K562 (cell line): ENCODE measurements at regions not wholly inside any gene's neighbourhood (a gene's known extent, or its start where the extent isn't known, plus 50 kb on each side); places are given as distances from the start of the nearest gene placed in this dataset.

Experiments used
- ATAC-seq: fragments of 200-7000 bp; cut with Tn5 transposase; 3 replicates; pipeline ENCODE4 v1.9.1; 2020; ENCODE audit warnings: moderate library complexity
- BruUV-seq: library from RNA; stranded (reverse); fragments of 400-500 nt; replicated peaks from 2 replicates; lab custom pipeline; 2021; lab: Mats Ljungman, UMichigan
- CTCF ChIA-PET: fragments of 300-600 bp; formaldehyde crosslinking; extraction: SDS; loops from one replicate; lab custom pipeline; 2021; ENCODE audit warnings: low intra/inter-chr PET ratio; lab: Yijun Ruan, JAX
- POLR2A ChIA-PET: fragments of 300-600, 350-650 bp; sonication (Branson Sonifier 250); formaldehyde crosslinking; extraction: SDS; loops from one replicate; lab custom pipeline; 2021; ENCODE audit warnings: antibody characterized with exemption, inconsistent platforms; lab: Yijun Ruan, JAX
- DNase-seq, 4 experiments: peaks; one replicate each; pipeline versions ENCODE4 v3.0.0 to v3.0.0-alpha.2; 2011 to 2018; ENCODE audit warnings: low spot score in 3 of 4, mixed read lengths in 3 of 4; ENCODE audit errors: extremely low read depth in 1 of 4
- FAIRE-seq: peaks from 2 replicates; lab custom pipeline; 2011; peaks lifted over from hg19 to GRCh38; lab: Jason Lieb, UNC
- H2AFZ ChIP-seq: 2 replicates; pipeline ENCODE4 v1.6.0; 2011; ENCODE audit warnings: low read depth, low read length, control low read depth, inconsistent platforms
- H3K27ac ChIP-seq: fragments of 200-600 bp; 3 replicates; pipeline ENCODE4 v1.8.0; 2011; ENCODE audit warnings: low read depth, mild to moderate bottlenecking, control low read depth, inconsistent platforms, low read length, moderate library complexity, mixed read lengths; ENCODE audit errors: extremely low read depth
- H3K27me3 ChIP-seq, 2 experiments: fragments of 300-600 bp in 1 of 2; 2 replicates in 1 of 2; 3 replicates in 1 of 2; pipeline versions ENCODE4 v1.6.0 to v1.8.0; 2011; ENCODE audit warnings: inconsistent platforms in 2 of 2, low read length in 2 of 2, mild to moderate bottlenecking in 1 of 2, mixed read lengths in 1 of 2, moderate library complexity in 1 of 2; ENCODE audit not compliant: control insufficient read depth in 2 of 2, insufficient read depth in 2 of 2
- H3K36me3 ChIP-seq: fragments of 300-600 bp; 3 replicates; pipeline ENCODE4 v1.8.0; 2011; ENCODE audit warnings: mild to moderate bottlenecking, low read length, inconsistent platforms; ENCODE audit not compliant: control insufficient read depth, insufficient read depth
- H3K4me1 ChIP-seq, 2 experiments: fragments of 200-600 bp in 1 of 2; replicated peaks in 1 of 2; 2 replicates in 1 of 2; 3 replicates in 1 of 2; pipeline versions ENCODE4 v1.5.1 to v1.8.0; 2011; ENCODE audit warnings: inconsistent platforms in 2 of 2, low read length in 2 of 2, mild to moderate bottlenecking in 1 of 2, mixed read lengths in 1 of 2, moderate library complexity in 1 of 2; ENCODE audit not compliant: control insufficient read depth in 2 of 2, insufficient read depth in 2 of 2
- H3K4me2 ChIP-seq: 2 replicates; pipeline ENCODE4 v1.6.1; 2011; ENCODE audit warnings: low read length, control low read depth, inconsistent platforms, mixed read lengths; ENCODE audit not compliant: insufficient read depth
- H3K4me3 ChIP-seq: fragments of 200-600 bp; sonication (generic), shearing (Covaris generic); 2 replicates; pipeline ENCODE4 v1.5.1; 2016; ENCODE audit warnings: control low read depth, inconsistent platforms
- H3K79me2 ChIP-seq: fragments of 200-600 bp; 3 replicates; pipeline ENCODE4 v1.8.0; 2011; ENCODE audit warnings: low read length, inconsistent platforms; ENCODE audit not compliant: control insufficient read depth, insufficient read depth
- H3K9ac ChIP-seq, 2 experiments: 2 replicates each; pipeline versions ENCODE4 v1.6.0 to v1.6.1; 2011; ENCODE audit warnings: low read depth in 2 of 2, low read length in 2 of 2, control low read depth in 1 of 2, inconsistent platforms in 1 of 2, mild to moderate bottlenecking in 1 of 2, mixed read lengths in 1 of 2; ENCODE audit not compliant: insufficient read depth in 1 of 2
- H3K9me1 ChIP-seq: one replicate; pipeline ENCODE4 v1.6.0; 2011; ENCODE audit warnings: inconsistent platforms, mild to moderate bottlenecking, low read length, moderate library complexity; ENCODE audit not compliant: control insufficient read depth, insufficient read depth
- H3K9me3 ChIP-seq: replicated peaks from 2 replicates; pipeline ENCODE4 v1.5.1; 2011; ENCODE audit warnings: low read depth, low read length, inconsistent platforms; ENCODE audit not compliant: control insufficient read depth, insufficient read depth
- H4K20me1 ChIP-seq: replicated peaks from 2 replicates; pipeline ENCODE4 v1.6.1; 2011; ENCODE audit warnings: low read length, inconsistent platforms, mixed read lengths; ENCODE audit not compliant: control insufficient read depth, insufficient read depth
- MGA ChIP-seq: fragments of 450-650 bp; IDR thresholded peaks from 2 replicates; pipeline ENCODE4 v1.6.1; 2016; ENCODE audit warnings: mild to moderate bottlenecking, moderate library complexity
- WGBS: fragments of 100-300 bp; shearing (Covaris generic); methylation state at CpG from one replicate; pipeline ENCODE4 v1.1.6; 2016; ENCODE audit warnings: low coverage, mixed read lengths; ENCODE audit not compliant: insufficient coverage; ENCODE audit errors: missing lambda C conversion rate; 5-methylcytosine and 5-hydroxymethylcytosine counted together
- in situ Hi-C: fragments of 300-500 bp; cut with MboI; formaldehyde crosslinking; loops from 4 replicates; pipeline ENCODE4 v1.15.0; 2018; ENCODE audit warnings: inconsistent platforms, mixed read lengths
- intact Hi-C: fragments of 100-400 bp; cut with micrococcal nuclease; formaldehyde crosslinking; loops from 2 replicates; pipeline ENCODE4 v1.14.2; 2022
- TF ChIP-seq, protein P1 (sequence below), 2 experiments: fragments of 200-800 bp in 1 of 2; sonication (Bioruptor generic) in 1 of 2; sonication (generic) in 1 of 2; formaldehyde crosslinking in 1 of 2; IDR thresholded peaks in 1 of 2; conservative IDR thresholded peaks in 1 of 2; 2 replicates each; pipeline versions ENCODE4 v1.5.0 to v1.6.1; 2016 to 2020; ENCODE audit warnings: missing compliant biosample characterization in 1 of 2, missing genetic modification characterization in 1 of 2, missing genetic modification reagents in 1 of 2

DNA sequence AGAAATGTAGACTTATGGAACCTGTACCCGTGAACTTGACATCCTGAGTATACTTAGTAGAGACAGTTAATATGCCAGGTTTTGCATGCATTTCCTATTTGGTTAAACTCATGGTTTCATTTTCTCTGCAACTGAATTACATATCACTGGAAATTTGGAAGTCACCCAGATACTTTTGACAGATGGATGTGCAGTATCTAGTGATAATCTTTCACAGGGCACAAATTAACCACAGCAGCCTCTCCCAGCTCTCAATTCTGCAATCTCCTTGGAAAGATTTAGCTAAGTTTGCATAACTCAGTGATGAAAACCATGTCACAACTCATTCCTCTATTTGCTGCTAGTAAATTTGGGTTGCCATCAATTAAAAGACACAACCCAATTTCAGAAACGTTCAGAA is 162.3 kb upstream of the TPM1 start:
- Histone ChIP-seq H3K27me3 (peaks cover 11 to 21% of the 10 kb centered on the region in 2 experiments; a peak in 4 of 5 replicates), H3K27ac (no peak overlapping the region), H4K20me1 (no peaks in the 10 kb centered on the region), H3K9me1 (no peaks in the 10 kb centered on the region), H2AFZ (no peak overlapping the region), H3K79me2 (no peaks in the 10 kb centered on the region), H3K4me1 (no peaks in the 10 kb centered on the region), H3K9ac (no peak overlapping the region), H3K36me3 (no peaks in the 10 kb centered on the region), H3K4me3 (no peak overlapping the region), H3K4me2 (no peak overlapping the region), H3K9me3 (no peaks in the 10 kb centered on the region)
- no peak for ATAC-seq
- WGBS: 0% methylated on average over 2 of the region's 2 CpGs
- intact Hi-C loops: no loop called here
- no peak for FAIRE-seq
- ChIA-PET POLR2A (interaction anchor here (0.6 kb wide), 1 partner anchor 73 kb away, joined by 3 read pairs; no protein-coding TSS in a partner anchor), CTCF (no interaction called here)
- DNase-seq: no peak
- BruUV-seq: no TSS peak
- in situ Hi-C loops: no loop called here
- no peak for TF ChIP-seq MGA
- TF ChIP-seq, protein P1, sequence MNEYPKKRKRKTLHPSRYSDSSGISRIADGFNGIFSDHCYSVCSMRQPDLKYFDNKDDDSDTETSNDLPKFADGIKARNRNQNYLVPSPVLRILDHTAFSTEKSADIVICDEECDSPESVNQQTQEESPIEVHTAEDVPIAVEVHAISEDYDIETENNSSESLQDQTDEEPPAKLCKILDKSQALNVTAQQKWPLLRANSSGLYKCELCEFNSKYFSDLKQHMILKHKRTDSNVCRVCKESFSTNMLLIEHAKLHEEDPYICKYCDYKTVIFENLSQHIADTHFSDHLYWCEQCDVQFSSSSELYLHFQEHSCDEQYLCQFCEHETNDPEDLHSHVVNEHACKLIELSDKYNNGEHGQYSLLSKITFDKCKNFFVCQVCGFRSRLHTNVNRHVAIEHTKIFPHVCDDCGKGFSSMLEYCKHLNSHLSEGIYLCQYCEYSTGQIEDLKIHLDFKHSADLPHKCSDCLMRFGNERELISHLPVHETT (CRISPR knock-in tag; conservative IDR thresholded peaks at IDR 0.05 in 1 of 2, IDR thresholded peaks at IDR 0.05 in 1 of 2): no peak
